ENCODE measurements at regions not wholly inside any gene's neighbourhood (a gene's known extent, or its start where the extent isn't known, plus 50 kb on each side); places are given as distances from the start of the nearest gene placed in this dataset.

GRCh38 chr13:88369866-88370265 lies 698.7 kb downstream of the SLITRK5 start:
- no peak for DNase-seq (ENCODE audit: low spot score)
- Histone ChIP-seq H3K4me1 (ENCODE audit: control insufficient read depth in 4 of 4, insufficient read depth in 4 of 4, low read length in 3 of 4) (no peaks in the 10 kb centered on the region), H3K9me3 (ENCODE audit: control insufficient read depth in 4 of 4, low read length in 3 of 4) (no peaks in the 10 kb centered on the region), H3K27me3 (ENCODE audit: control insufficient read depth in 4 of 4, insufficient read depth in 4 of 4, low read length in 3 of 4) (no peaks in the 10 kb centered on the region), H3K36me3 (ENCODE audit: control insufficient read depth in 4 of 4, insufficient read depth in 3 of 4, low read depth in 1 of 4, low read length in 3 of 4) (no peaks in the 10 kb centered on the region), H3K4me3 (ENCODE audit: low read depth in 1 of 3, low read length in 3 of 3) (no peak overlapping the region), H3K9ac (ENCODE audit: low read depth in 1 of 2, low read length in 2 of 2) (no peak overlapping the region), H3K27ac (ENCODE audit: low read depth in 1 of 2, low read length in 2 of 2) (no peak overlapping the region)
- no peak for TF ChIP-seq RXRA (IDR thresholded peaks at IDR 0.05)
- no peak for TF ChIP-seq FOXA1 (IDR thresholded peaks at IDR 0.05)
- no peak for TF ChIP-seq EGR1 (IDR thresholded peaks at IDR 0.05; ENCODE audit: low read depth in 2 of 2)
- no peak for TF ChIP-seq HNF4A (conservative IDR thresholded peaks at IDR 0.05)
- no peak for TF ChIP-seq NR2F2 (IDR thresholded peaks at IDR 0.05)
- TF ChIP-seq MAX (IDR thresholded peaks at IDR 0.05): no peak

GRCh38 chr13:88376760-88377388 lies 705.7 kb downstream of the SLITRK5 start:
- DNase-seq (ENCODE audit: low spot score): no peak
- H3K4me1 ChIP-seq (ENCODE audit: control insufficient read depth in 4 of 4, insufficient read depth in 4 of 4, low read length in 3 of 4): no peaks in the 10 kb centered on the region
- 50% methylated on average over 2 of the region's 2 CpGs for WGBS
- H3K9ac ChIP-seq (ENCODE audit: low read depth in 1 of 2, low read length in 2 of 2): no peak overlapping the region
- no peak overlapping the region for H3K27ac ChIP-seq (ENCODE audit: low read depth in 1 of 2, low read length in 2 of 2)
- H3K4me3 ChIP-seq (ENCODE audit: low read depth in 1 of 3, low read length in 3 of 3): no peak overlapping the region
- no peaks in the 10 kb centered on the region for H3K27me3 ChIP-seq (ENCODE audit: control insufficient read depth in 4 of 4, insufficient read depth in 4 of 4, low read length in 3 of 4)
- H3K36me3 ChIP-seq (ENCODE audit: control insufficient read depth in 4 of 4, insufficient read depth in 3 of 4, low read depth in 1 of 4, low read length in 3 of 4): no peaks in the 10 kb centered on the region
- no peaks in the 10 kb centered on the region for H3K9me3 ChIP-seq (ENCODE audit: control insufficient read depth in 4 of 4, low read length in 3 of 4)
- no peak for TF ChIP-seq CTCF (IDR thresholded peaks at IDR 0.05; ENCODE audit: low read depth, low read length, missing input control)
- no peak for TF ChIP-seq NR2F2 (IDR thresholded peaks at IDR 0.05)
- no peak for TF ChIP-seq TAF1 (conservative IDR thresholded peaks at IDR 0.05)
- TF ChIP-seq RAD21 (IDR thresholded peaks at IDR 0.05): no peak
- TF ChIP-seq YY1 (IDR thresholded peaks at IDR 0.05): no peak
- TF ChIP-seq REST (IDR thresholded peaks at IDR 0.05): no peak
- no peak for TF ChIP-seq EGR1 (IDR thresholded peaks at IDR 0.05; ENCODE audit: low read depth in 2 of 2)
- TF ChIP-seq FOXA1 (IDR thresholded peaks at IDR 0.05): no peak
- TF ChIP-seq JUND (IDR thresholded peaks at IDR 0.05): no peak
- TF ChIP-seq SP1 (IDR thresholded peaks at IDR 0.05): no peak
- no peak for TF ChIP-seq FOXA2 (IDR thresholded peaks at IDR 0.05)
- no peak for TF ChIP-seq HNF4G (IDR thresholded peaks at IDR 0.05)
- TF ChIP-seq ATF3 (IDR thresholded peaks at IDR 0.05): no peak
- TF ChIP-seq HNF4A (conservative IDR thresholded peaks at IDR 0.05): no peak
- TF ChIP-seq MAX (IDR thresholded peaks at IDR 0.05): no peak

All from liver (tissue), 8 donors.